CD4-positive, alpha-beta T cell treated with Interleukin-4 for 1 hour (primary cell): ENCODE measurements at regions not wholly inside any gene's neighbourhood (a gene's known extent, or its start where the extent isn't known, plus 50 kb on each side); places are given as distances from the start of the nearest gene placed in this dataset.

Experiments used
- DNase-seq, 2 donors: peaks; one replicate each; pipeline ENCODE4 v3.0.0-alpha.2; 2020 to 2022

DNA sequence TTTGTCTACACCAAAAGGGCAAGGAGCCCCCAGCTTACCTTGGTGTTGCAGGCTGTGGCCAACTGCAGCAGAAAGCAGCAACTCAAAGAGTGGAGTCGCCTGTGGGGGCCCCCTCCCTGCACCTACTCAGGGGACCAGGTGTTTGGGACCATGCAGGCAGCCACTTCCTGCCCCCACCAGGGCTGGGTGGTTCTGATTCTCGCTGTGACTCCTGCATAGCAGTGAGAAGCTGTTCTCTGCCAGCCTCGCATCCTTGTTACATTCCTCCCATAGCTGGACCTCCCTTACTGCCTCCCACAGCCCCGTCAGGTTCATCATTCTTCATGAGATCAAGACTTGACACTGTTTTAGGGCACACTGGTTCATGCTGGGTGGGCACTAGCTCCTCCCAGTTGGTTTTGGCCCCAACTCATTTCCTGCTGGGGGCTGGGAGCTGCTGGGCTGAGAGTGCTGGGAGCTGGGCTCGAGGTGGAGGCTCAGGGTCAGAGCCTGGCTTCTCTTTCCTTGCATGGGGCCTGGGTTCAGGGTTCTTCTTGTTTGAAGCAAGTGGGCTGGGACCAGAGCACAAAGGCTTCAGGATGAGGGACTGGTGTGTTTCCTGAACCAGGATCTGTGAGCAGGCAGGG is 146.9 kb upstream of the C1orf174 start:
- DNase-seq: no peak

DNA sequence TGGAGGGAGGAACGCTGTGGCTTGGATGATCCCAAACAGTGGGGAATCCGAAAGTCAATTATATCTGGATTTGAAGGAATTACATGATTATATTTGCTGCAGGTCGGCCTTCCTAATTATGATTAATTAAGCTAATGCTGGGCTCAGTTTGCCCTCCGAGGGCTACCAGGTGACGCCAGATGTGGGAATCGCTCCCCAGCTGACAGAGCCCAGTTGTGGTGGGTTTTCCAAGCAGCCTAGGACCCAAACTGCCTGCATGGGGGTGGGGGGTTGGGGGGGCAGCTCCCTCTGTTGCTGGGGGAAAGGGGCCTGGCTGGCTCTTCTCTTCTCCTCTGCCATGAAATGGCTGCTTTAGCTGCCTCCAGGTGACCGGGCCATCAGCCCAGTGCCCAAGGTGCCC is 147.6 kb upstream of the C1orf174 start:
- DNase-seq: no peak

- DNase-seq: no peak
Observed at GRCh38 chr1:4048076-4048475, 148.0 kb upstream of the C1orf174 start.

GRCh38 chr1:4048921-4049320 is 148.8 kb upstream of the C1orf174 start:
- no peak for DNase-seq

GRCh38 chr1:4050998-4051397 is 150.9 kb upstream of the C1orf174 start:
- DNase-seq: no peak

GRCh38 chr1:4052657-4053056 is 152.6 kb upstream of the C1orf174 start:
- DNase-seq: no peak

DNA sequence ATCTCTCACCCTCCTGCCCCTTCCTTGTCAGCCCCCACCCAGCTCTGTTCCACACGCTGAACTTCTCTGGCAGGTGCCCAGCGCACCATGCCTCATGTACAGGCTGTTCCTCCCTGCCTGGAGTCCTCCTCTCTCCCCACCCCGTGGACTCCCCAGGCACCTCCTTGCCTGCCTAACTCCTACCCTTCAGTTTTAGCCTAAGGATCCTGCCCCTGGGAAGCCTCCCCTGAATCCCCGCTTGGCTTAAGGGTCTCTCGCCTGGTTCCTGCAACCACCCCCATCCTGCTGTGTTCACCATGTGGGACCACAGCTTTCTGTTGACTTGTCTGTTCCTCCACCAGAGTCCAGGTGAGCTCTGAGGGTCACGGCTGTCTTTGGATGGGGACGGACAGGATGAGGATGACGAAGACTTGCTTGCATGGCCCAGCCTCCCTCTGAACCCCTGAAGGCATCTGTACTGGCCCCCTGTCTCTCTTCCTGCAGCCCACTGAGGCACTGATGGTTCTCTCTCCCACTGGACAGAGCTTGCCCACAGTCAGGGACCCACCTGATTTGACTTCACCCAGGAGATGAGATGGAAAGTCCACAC is 153.2 kb upstream of the C1orf174 start:
- DNase-seq: no peak

DNA sequence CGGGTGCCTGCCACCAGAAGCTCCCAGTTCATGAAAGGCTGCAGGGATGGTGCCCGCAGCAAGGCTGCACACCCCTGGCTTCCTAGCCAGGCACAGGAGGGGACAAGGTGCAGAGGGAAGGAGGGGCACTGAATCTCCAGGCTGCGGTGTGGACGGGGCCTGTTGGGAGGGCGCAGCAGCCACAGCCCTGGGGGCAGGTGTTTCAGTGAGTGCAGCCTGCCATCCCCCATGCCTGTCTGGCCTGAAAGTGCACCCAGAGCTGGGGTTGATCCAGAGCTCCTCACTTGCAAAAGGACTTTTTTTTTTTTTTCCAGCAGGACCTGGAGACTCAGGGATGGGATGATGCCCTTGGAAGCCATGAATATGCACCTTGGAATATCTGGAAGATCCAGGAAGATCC is 153.7 kb upstream of the C1orf174 start:
- no peak for DNase-seq

DNA sequence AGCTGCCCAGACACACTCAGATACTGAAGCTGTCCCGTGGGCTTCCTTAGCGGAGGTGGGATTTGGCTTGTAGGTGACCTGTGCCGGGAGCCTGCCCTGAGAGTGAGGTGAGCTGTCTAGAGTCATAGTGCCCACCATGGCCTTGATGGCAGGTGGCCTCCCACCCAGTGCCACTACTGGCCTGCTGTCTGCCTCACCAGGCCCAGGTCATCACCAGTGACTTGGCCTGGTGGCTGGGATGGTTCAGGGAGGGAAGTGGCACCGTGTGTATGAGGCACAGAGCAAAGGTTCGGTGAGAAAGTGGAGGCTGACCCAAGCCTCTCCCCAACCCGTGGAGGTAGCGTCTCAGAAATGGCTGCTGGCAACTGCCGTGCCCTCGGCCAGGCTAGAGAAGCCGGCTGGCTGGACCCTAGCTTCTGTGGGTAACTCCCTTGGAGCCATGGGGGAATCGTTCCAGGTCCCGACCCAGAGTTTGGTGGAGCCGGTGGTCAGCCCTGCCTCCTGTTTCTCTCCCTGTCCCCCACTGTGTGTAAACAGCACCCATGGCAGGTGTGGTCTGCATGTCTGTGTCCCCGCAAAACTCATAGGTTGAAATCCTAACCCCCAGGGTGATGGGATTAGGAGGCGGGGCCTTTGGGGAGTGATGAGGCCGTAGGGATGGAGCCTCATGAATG is 155.4 kb upstream of the C1orf174 start:
- no peak for DNase-seq

DNA sequence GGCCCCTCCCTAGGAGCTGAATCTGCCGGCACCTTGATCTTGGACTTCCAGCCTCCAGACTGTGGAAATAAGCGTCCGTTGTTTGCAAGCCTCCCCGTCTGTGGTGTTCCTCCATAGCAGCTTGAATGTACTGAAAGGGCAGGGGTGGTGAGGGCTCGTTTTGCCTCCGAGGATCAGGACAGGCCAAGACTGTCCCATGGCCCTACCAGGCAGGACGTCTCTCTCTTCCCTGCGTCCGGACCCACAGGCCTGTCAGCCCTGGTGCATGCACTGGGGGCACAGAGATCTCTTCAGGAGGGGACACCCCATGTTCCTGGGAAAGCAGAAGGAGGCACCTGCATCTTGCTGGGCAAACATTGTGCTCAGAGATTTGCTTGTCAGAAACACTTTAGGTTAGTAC is 156.3 kb upstream of the C1orf174 start:
- DNase-seq: no peak

DNA sequence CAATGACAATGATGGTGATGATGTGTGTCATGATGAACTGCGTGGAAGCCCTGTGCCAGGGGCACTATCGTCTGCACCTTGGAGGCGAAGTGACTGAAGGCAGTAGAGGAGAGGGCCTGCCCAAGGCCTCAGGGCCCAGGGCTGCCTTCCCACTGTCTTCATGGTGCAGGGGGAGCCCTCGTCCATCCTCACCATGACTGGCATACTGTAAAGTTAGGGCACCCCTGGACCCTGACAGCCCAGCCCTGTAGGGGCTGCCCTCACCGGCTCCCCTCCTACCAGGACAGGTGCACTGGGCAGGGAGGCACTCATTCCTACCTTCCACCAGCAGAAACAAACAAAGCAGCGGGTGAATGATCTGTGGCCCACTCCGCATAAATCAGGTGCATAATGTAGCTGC is 156.9 kb upstream of the C1orf174 start:
- no peak for DNase-seq

DNA sequence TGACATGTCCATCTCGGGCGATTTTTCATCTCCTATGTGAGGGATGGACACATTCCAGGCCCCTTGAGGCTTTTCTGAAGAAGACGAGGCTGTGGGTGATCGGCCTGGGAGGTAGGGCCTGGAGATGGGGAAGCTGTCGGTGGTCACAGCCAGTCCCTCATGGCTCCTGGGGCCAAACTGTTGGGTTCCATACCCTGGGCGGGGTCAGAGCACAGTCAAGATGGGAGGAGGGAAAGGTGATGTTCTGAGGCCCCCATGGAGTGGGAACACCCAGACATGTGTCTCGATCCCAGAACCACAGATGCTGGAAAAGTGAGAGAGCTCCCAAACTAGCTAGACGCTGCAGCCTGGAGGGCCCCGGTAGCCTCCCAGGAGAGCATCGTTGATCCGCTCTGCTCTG is 157.5 kb upstream of the C1orf174 start:
- no peak for DNase-seq

DNA sequence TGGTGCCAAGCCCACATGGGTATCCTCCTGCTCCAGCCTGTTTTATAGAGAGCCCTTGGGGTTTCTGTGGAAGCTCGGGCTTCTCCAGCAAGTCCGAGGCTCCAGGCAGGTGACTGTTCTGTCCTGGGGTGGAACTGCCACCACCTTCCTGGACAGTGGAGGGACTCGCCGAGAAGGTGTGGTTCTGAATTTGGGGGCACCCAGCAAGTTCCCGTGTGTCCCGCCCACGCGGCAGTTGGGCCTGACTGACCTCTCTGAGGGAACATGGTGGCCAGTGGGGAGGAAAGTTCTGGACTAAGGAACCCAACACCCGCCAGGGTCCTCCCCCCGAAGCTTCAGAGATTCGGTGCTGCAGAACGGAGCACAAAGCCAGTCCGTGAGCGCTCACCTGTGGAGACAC is 158.1 kb upstream of the C1orf174 start:
- DNase-seq: no peak

- no peak for DNase-seq
Observed at GRCh38 chr1:4058706-4059105, 158.6 kb upstream of the C1orf174 start.

GRCh38 chr1:4059270-4059669 is 159.2 kb upstream of the C1orf174 start:
- DNase-seq: no peak

DNA sequence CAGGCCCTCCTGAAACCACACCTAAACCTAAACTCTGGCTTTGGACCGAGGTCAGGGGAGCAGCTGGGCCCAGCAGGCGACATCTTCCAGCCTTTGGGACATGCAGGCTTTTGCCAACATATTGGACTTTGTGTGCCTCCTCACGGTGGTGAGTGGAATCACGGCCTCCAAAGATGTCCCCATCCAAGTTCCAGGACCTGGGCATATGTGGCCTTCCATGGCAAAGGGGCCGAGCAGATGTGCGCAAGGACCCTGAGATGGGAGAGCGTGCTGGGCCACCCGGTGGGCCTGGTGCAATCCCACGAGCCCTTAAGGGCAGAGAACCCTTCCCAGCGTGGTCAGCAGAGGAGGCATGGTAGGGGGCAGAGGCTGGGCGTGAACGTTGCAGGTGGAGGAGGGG is 160.8 kb upstream of the C1orf174 start:
- DNase-seq: no peak

- no peak for DNase-seq
Observed at GRCh38 chr1:4061521-4062031, 161.5 kb upstream of the C1orf174 start.

DNA sequence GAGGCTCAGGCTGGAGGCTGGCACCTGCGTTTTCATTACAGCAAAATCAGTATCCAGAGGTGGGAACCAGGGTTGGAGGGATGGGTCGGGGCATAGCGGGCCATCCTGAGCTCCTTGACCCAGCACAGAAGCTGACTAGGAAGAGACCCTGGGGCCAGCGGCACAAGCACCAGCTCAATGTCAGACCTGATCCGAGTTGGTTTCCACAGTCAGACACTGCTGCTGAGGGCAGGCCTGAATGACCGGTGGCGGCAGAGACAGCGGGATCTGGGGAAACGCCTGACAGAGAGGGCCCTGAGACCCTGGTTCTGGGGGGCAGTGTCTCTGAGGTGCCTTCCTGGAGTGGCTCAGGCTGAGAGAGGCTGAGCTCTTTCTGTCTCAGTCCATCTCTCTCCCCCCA is 162.0 kb upstream of the C1orf174 start:
- no peak for DNase-seq

DNA sequence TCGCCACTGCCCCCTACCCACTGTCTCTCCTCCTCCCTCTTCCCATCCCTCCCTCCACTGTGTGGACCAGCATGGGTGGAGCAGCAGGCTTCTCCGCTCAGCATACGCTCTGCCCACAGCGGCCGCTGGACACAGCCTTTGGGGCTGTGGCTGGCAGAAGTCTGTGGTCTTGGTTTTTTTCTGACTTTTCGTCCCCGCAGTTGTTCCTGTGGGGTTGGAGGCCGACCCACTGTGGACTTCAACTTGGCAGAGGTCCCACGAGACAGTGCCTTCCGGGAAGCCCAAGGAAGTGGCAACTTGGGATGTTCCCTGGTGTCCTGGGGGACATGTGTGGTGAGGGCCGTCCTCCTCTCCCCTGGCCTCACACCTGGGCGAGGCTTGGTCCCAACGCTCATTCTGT is 162.5 kb upstream of the C1orf174 start:
- DNase-seq: no peak

GRCh38 chr1:4062992-4063391 is 162.9 kb upstream of the C1orf174 start:
- no peak for DNase-seq

DNA sequence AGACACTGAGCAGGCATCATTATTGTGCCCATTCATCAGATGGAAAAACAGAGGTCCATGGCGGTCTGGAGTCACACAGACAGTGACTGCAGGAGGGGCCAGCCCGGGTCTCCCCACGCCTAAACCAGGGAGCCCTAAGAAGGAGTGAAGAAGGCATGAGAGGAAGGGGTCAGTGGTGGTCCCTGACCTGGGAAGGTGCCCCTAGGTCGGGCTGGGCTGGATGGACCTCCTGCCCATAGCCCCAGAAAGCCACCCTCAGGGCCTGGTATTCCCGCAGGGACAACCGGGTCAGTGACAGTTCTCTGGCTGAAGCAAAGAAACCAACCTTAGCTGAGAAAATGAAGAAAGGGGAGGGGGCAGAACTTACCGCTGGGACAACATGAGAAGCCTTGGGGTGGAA is 163.4 kb upstream of the C1orf174 start:
- DNase-seq: no peak

GRCh38 chr1:4064150-4064889 is 164.2 kb upstream of the C1orf174 start:
- DNase-seq: no peak

DNA sequence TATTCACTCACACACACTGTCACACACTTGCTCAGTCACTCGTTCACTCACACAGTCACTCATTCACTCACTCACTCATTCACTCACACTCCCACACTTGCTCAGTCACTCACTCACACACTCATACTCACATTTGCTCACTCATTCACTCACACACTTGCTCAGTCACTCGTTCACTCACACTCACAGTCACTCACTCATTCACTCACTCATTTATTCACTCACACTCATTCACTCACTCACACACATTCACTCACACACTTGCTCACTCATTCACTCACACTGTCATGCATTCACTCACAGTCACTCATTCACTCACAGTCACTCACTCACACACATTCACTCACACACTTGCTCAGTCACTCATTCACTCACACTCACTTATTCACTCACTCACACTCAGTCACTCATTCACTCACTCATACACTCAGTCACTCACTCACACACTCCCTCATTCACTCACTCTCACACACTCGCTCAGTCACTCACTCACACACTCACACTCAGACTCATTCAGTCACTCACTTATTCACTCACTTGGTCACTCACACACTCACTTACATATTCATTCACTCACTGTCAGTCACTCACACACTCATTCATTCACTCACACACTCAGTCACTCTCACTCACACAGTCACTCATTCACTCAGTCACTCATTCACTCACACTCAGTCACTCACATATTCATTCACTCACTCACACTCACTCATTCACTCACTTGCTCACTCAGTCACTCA is 167.0 kb upstream of the C1orf174 start:
- no peak for DNase-seq
